NCI-H510A treated with DMSO at 0.1 percent for 48 hours (cell line): ENCODE measurements at regions not wholly inside any gene's neighbourhood (a gene's known extent, or its start where the extent isn't known, plus 50 kb on each side); places are given as distances from the start of the nearest gene placed in this dataset.

ENCODE experiments used
- DNase-seq: peaks from one replicate; lab custom pipeline; 2025; lab: John Stamatoyannopoulos, UW

DNA sequence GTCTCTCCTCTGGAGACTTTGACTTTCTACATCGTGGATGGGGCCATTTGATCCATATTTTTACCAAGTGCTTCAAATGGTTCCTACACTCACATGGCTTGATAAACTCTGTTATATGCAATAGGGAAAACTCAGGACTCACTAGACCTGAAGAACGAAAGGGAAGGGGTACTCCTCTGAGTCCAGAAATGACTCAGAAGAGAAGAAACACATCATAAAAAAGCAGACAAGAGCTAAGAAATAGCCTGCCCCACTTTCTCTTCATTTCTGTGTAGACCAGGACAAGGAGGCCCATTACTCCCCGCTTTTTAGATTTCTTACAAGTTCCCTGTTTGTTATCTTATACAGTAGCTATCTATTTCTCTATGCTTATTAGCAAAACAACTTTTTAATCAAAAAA lies 369.8 kb upstream of the ARID1B start:
- no peak for DNase-seq

DNA sequence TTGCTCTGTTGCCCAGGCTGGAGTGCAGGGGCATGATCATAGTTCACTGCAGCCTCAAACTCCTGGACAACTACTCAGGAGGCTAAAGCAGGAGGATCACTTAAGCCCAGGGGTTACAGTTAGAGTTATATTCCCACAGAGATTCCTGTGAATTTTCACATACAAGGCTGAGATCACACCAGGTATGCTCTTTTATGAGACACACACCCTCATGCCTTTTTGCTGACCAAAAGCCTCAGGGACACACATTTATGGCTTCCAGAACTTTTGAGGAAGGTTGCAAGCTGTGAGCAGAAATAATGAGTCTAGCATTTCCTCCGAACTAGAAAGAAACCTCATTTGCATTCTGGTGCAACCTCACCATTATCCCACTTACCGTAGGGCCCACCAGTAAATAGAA lies 370.5 kb upstream of the ARID1B start:
- no peak for DNase-seq

DNA sequence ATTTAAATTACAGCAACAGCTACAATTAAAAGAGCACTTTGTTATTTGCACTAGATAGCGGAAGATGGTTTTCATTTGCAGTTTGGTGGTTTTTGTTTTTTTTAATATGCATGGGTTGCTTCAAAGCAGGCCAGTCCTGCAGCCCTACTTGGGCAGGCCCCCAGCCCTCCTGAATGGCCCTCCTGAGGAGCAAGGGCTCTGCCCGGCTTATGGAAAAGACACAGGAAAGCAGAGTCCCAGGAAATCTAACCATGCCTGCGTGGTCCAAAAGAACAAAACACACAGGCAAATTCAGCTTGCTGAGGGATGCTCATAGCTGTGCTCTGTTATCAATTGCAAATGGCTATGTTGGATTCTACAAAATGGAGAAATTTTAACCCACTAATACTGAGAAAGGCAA lies 371.1 kb upstream of the ARID1B start:
- DNase-seq, result no peak

DNA sequence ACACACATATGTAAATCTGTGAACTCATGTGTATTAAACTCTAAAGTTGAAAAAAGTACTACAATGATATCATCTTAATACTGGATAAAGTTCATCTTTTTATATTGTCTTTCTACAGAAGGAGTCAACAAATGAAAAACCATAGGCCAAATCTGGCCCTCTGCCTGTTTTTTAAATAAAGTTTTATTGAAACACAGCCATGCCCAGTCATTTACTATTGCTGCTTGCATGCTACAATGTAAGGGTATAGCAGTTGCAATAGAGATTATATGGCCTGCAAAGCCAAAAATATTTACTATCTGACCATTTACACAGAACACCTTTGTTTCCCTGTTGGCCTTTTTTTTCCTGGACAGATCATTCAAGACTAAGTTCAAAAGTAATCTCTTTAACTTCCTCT lies 374.6 kb upstream of the ARID1B start:
- no peak for DNase-seq

DNA sequence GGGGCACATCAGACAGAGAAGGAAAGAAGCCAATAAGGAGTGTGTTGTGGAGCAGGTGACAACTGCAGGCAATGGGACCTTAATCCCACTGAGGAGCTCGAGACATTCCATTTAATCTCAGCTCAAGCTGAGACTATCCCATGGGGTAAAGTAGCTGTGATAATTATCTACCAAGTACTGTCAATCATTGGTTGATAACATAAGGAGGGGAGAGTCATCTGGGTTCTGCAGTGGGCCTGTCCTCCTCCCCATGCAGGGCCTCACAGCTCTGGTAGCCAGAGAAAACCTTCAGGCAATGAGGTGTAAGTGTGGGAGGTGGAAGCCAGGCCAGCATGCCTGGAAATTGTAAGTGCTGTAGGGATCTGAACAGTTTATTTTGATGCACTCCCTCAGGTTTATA lies 375.0 kb upstream of the ARID1B start:
- no peak for DNase-seq

DNA sequence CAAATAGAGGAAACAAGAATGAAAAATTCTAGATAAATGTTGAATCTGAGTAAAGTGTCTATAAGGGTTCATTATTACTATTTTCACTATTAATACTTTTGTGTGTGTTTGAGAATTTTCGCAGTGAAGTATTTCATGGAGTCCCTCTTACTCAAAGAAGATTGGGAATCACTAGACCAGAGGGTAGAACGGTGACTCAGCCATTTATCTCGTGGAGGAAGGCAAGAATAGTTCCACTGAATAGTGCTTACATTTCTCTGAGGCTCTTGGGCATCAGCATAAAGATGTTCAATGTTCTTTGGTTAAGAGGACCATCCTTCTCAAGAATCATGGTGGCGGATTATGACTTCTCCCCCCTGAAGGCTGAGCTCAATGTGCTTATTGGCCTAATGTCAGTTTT lies 376.7 kb upstream of the ARID1B start:
- no peak for DNase-seq

DNA sequence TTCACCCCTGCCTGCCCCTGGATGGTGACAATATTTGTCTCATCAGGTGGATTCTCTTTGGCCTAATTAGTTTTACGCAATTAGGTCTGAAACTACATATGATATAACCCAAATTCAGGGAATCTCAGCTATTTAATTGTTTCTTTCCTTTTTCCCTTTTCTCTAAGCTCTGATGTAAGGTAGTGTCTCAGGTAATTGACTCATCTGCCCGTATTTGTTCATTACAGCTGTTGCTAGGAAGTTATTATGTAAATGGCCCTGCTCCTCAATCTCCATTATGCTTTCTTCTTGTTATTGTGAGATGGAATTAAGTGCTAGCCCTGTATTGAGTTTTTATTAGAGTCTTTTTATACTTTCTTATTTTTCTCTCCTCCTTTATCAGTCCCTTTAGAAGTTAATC lies 378.2 kb upstream of the ARID1B start:
- DNase-seq, result no peak

DNA sequence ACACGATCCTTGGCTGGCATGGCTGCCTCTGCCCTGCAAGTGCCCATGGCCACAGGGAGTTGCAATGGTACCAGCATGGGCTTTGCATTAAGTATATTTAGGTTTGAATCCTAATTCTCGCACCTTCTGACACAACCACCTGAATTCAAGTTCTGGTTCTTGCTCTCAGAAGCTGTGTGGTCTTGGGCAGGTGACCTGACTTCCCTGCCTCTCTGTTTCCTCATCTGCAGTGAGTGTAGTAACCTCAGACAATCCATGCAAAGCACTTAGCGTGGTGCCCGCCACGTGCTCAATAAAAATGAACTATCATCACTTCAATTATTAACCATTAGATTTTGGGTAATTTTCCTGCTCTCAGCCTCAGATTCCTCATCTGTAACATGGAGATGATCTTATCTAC lies 378.8 kb upstream of the ARID1B start:
- DNase-seq, result no peak

DNA sequence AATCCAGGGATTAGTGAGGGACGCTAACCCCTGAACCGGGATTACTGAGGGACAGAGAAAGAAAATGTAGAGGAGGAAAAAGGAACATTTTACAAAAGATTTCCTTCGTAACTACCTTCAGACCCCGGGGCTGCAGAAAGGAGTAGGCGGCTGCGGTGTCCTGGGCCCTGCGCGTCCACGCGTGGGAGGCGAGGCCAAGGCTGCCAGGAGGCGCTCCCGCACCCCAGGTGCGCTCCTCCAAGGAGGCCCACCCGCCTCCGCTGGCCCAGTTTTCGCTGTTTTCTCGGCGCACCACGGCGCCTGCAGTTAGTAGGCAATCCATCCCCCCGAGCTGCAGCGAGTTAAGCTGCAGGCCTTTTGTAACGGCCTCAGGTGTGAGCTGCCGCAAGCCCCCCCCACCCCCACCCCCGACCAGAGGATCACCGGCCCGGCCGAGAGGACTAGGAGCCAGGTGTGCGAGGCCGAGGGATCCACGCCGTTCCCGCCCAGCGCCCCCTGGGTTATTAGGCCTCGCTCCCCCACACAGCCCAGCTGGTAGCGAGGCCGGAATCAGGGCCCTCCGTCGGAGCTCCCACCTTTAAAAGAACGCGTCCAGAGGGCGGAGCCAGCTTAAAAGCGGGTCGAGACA lies 380.3 kb upstream of the ARID1B start:
- DNase-seq, result no peak

DNA sequence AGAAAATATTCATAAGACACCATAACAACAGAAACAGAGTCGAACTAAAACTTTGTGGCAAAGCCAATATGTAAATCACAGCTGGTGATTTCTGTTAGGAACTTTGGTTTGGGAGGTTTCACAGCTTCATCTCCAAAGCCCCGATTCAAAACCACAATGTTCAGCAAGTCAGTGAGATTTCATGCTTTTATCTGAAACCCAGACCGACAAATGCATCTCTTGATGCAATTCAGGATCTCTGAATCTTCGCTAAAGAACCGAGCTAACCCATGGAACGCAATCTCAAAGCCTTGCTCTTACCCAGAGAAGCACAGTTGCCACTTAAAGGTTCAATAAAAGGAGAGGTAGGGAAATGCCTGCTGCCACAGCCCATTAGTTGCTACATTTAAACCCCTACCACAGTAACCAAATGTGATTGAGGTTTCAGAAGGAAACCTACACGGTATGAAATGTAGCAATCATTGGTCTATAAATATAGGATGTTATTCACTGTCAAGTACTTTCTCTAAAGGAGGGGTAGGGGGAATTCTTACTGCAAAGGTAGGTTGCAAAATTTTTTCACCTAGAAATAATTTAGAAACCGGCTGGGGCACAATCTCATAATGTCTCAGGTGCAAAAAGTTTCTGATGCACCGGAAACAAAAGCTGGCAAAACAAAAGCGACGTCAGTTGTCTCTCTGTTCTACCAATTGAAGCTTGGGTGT lies 381.0 kb upstream of the ARID1B start:
- DNase-seq, result no peak

DNA sequence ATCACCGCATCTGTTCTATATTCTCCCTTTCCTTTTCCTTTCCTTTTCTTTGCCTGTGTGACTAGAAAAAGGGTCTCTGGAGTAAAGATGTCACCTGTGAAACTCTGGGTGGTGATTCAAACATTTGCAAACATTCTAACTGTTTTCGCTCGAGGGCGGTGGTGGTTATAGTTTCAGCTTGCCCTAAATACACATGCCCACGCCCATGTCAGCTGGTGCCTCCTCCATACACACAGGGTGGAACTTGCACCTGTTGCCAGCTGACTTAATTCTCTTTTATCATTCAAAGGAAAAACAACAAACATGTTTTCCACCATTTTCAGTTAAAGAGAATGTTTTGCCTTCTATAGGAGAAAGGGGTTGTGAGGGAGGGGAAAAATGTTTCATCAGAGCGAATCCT lies 381.9 kb upstream of the ARID1B start:
- DNase-seq, result no peak

DNA sequence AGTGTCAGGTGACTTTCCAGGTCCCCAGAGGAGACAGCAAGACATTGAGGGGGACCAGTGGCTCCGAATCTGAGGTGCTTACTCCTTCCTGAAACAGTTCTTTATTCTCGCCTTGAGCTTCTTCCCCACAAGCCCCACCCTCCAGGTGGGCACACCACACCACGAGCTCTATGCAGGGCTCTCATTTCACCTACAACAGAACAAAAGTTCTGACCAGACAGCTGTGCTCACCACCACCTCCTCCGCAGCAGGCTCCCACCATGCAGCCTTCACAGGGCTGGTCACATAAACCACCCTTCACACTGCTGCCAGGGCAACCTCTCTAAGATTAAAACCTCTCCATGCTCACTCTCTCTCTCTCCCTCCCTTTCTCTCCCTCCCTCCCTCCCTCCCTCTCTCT lies 384.5 kb upstream of the ARID1B start:
- DNase-seq, result no peak

DNA sequence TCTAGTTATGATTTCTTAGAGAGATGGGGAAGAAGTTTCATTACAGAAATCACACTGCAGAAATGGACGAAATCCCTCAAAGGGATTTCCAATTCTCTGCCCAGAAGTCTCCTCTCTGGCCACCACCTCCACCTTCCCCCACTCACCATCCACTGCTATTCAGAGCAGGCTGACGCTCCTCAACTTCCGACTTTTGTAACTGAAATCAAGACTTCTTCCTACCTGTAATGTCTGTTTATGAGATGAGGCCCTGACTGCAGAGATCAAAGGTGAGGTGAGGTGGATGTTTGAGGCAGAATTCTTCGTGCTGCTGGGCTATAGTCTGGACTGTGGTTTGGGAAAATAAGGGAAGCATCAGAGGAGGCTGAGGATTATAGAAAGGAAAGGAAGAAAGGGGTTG lies 385.2 kb upstream of the ARID1B start:
- no peak for DNase-seq

DNA sequence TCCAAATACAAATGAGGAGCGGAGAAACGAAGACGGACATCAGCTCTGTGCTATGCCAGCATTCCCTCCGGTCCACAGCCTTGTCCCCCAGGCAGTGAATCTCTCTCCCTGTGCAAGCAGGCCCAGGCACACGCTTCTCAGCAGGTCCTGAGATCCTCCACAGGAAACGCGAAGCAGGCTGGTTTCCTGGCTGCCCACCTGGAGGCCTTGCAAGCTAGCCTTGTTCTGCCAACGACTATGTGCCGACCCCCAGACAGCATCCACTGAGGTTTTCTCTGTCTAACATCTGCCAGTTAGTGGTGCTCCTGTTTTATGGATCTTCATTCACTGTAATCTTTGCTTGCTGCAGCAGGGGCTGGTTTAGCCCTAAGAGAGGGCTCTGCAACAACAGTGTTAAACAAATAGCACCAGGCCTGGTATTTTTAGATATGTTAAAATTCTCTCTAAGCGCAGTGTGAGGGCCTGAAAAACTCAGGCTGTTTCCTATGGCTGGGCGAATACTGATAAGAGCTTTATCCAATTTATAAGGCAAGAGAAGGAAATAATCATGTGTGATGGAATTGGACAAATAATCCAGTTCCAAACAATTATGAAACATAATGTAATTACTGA lies 386.0 kb upstream of the ARID1B start:
- no peak for DNase-seq

DNA sequence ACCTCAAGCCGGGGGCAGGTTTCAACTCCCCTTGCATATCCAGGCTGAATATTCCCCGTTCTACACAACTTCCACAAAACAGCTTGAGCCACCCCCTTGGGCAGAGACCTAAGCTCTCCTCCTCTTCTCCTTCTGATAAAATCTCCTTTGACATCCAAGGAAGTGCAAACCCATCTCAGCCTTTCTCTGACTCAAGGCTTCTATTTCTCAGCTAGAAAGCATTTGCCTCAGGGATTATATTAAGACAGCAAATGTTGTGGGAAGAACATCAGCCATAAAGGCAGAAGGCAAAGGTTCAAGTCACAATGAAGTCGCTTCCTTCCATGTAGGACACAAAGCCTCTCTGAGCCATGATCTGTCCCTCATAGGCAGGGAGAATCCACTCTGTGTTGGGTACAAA lies 386.6 kb upstream of the ARID1B start:
- no peak for DNase-seq

DNA sequence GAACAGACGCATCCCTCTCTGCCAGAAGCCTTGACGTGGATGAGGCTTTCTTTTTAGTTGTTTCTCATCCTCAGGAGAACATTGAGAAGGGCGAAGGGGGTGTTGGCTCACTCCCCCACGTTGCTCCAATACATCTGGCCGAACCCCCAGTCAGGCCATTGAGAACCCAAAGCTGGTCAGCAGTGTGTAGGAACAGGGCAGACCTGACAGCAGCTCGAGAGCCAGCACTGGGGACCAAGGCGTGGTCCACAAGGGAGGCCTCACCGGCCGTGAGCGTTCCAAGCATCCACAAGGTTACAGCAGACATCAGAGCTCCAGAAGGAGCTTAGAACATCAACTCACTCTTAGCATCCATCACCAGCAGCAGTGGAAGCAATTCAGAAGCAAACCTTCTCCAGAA lies 387.9 kb upstream of the ARID1B start:
- DNase-seq, result no peak

DNA sequence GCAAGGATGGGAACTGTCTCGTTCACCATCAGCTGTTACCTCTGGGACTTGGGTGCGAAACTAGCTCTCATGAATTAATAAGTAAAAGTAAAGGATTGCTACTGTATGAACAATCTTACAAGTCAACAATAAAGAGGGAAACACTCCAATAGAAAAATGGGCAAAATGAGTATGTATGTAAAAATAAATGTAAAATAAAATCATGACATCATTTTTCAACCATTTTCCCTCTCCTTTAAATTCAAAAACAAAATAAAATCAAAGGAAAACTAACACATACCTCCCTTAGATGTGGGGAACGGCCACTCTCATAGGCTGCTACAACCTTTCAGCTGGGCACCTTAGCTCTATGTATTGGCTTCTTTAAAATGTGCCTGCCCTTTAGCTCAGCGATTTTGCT lies 389.7 kb upstream of the ARID1B start:
- DNase-seq, result no peak

DNA sequence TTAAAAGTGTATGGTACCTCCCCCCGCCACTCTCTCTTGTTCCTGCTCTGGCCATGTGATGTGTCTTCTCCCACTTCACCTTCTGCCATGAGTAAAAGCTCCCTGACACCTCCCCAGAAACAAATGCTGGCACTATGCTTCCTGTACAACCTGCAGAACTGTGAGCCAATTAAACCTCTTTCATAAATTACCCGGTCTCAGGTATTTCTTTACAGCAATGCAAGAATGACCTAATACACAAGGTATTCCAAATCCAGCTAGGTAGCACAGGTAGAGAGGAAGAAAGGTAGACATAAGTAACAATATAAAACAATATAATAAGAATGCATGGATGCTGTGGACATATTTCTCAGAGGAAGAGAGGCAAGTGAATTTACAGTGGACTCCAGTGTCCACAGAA lies 394.1 kb upstream of the ARID1B start:
- no peak for DNase-seq

DNA sequence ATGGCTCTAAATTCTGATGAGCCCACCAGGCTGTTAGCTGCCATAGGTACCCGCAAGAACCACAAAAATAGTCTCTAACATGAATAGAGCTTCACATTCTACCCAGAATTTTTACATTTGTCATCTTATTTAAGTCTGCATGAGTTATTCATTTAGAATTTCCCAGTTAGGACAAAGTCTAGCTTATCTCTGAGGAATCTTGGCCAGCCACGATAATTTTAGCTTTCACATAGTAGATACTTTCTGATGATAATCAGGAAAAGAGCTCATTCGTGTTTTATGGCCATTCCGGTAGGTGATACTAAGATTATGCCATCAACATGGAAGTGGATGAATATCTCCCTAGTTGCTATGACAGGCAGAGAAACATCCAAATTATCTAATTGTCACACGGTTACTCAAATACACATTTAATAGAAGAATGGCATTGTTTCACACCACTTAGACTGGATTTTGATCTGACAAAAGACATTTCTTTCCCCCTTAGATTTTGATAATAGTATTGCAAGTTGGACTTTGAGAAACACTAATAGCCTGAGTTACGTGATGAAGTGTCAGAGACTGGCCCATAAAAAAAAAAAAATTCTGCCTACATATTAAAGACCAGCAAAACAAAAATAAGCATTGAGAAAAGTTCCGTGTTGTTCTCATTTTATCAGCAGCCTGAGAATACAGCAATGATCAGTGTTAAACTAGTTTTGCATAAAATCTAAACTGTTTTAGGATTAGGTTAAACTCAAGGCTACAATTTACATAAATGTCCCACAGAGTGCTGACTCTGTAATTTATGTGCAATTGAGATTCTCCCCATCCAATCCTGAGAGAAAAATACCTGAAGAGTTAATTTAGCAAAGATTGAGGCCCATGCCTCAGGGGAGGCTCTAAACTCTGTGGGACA lies 397.5 kb upstream of the ARID1B start:
- DNase-seq, result no peak

DNA sequence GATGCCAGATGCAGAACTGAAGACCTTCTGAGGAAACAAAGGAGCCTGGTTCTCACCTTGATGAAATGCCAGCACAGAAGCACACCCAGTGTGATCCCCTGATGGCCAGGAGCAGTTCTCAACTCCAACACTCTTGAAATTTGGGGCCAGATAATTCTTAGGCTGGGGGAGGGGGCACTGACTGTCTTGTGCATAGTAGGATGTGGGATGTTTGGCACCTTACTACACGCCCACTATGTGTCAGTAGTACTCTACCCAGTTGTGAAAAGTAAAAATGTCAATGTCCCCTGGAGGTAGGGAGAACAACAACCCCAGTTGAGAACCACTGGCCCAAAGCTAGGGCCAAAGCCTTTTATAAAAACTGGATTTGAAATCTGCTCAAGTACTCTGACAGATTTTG lies 398.3 kb upstream of the ARID1B start:
- DNase-seq, result no peak

DNA sequence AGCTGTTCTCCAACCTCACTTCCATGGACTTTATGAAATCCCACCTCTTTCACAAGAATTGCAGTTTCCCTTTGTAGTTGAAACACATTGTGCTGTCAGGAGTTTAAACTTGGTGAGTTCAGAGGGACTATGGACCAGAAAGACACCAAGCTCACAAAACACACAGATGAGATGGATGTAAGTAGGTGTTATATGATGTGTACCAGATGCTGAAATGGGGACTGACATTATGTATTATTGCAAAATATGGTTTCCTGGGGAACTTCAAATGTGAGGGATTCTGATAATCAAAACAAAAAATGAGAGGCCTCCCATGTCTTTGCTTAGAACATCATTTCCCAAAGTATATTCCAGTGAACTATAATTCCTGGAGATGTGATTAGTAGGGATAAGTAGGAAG lies 401.1 kb upstream of the ARID1B start:
- no peak for DNase-seq

DNA sequence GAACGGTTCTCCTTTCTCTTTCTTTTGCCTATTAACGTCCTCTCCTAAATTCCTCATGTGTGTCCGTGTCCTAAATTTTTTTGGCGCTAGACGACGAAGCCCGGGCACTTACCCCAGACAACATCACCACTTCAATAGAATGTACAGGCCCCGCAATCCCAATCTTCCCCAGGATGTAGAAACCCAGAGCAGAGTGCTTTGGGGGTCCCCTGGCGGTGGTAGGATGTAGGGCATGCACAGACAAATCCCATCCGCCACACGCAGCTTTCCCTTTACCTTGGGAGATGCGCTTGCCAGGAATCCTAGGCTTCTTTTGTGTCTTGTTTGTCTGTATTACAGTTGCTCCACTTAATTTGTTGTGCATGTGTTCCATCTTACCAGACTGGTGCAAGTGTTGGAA lies 417.3 kb upstream of the ARID1B start:
- DNase-seq, result no peak

DNA sequence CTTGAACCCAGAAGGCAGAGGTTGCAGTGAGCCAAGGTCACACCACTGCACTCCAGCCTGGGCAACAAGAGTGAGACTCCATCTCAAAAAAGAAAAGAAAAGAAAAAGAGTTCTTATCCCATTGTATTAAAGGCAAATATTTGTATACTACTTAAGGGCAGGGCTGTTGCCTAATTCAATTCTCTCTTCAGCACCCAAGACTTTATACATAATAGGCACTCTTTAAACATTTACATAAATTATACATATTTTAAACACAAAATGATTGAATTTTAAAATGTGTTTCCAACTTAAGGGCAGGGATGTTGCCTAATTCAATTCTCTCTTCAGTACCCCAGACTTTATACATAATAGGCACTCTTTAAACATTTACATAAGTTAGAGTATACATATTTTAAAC lies 424.3 kb upstream of the ARID1B start:
- no peak for DNase-seq
